GM18867 (cell line): ENCODE measurements at regions not wholly inside any gene's neighbourhood (a gene's known extent, or its start where the extent isn't known, plus 50 kb on each side); places are given as distances from the start of the nearest gene placed in this dataset.

Source experiments
- ATAC-seq: cut with Tn5 transposase; IDR thresholded peaks from one replicate; pipeline ENCODE4 v1.9.1; 2021; ENCODE audit warnings: mild to moderate bottlenecking, moderate library complexity; ENCODE audit not compliant: unreplicated experiment

DNA sequence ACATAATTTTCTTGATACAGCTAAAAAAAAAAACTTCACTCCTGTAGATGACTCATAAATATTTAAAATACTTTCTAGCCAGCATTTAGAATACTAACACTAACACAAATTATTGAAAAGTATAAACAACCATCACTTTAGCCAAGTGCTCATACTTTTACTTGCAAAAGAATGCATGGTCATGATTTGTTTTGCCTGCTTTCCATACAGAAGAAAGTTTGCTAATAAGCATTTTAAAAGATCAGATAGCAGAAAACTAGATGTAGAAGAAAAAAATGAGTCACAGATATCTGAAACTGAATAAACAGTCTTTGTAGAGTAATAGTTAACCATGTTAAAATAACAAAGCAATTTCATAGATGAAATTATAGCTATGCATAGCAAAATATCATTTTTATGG is 2280.4 kb upstream of the PCDH20 start:
- ATAC-seq = no peak

DNA sequence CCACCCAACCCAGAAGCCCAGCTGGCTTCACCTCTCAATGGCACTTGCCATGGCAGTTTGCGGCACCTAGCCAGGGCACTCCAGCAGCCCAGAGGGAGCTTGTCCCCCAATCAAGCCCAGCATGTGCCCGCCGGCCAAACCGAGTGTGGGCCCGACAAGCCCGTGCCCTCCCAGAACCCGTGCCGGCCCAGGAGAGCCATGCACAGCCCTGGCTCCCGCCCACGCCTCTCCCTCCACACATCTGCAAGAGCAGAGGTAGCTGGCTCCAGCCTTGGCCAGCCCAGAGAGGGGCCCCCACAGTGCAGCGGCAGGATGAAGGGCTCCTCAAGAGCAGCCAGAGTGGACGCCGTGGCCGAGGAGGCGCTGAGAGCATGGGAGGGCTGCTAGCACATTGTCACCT is 2278.0 kb upstream of the PCDH20 start:
- ATAC-seq = no peak

DNA sequence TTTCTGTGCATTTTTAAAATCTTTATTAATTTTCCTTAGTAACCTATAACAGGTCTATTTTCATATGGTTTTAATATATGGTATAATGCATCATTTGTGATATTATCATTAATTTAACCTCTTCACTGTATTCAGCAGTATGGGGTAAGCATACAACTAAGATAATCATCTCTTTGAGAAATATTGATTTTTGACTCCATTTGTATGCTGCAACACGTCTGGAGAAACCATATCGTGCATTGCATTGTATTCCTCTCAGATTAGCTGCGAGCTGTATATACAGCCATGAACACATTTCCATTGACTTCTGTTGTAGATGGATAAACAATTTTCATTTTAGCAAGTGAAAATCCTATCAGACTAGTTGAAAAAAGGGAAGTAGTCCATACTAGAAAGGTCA is 2275.8 kb upstream of the PCDH20 start:
- ATAC-seq = no peak

DNA sequence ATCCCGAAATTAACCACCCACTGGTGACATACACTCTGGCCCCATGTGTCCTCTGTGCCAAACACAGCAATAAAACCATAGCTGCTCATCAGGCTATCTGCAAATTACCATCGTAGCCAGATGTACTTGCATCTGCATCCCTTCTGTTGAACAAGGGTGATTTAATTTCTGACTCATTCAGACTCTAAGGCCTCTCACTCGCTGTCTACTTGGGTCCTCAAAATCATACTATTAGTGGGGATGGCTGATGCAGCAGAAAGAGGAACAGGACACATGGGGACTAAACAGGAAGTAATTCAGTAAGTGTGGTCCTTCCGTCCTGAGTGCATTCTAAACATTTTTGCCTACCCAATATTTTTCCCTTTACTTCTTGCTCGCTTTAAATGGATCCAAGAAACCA is 2275.0 kb upstream of the PCDH20 start:
- ATAC-seq = no peak

DNA sequence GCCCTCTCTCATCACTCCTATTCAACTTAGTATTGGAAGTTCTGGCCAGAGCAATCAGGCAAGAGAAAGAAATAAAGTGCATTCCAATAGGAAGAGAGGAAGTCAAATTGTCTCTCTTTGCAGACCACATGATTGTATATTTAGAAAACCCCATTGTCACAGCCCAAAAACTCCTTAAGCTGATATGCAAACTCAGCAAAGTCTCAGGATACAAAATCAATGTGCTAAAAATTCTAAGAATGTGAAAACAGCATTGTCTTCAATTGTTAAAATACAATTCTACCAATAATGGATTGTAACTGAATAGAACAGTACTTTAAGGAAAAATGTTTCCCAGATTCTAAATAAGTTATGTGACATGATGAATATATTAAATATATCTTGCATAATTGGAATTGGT is 2269.2 kb upstream of the PCDH20 start:
- ATAC-seq = no peak

DNA sequence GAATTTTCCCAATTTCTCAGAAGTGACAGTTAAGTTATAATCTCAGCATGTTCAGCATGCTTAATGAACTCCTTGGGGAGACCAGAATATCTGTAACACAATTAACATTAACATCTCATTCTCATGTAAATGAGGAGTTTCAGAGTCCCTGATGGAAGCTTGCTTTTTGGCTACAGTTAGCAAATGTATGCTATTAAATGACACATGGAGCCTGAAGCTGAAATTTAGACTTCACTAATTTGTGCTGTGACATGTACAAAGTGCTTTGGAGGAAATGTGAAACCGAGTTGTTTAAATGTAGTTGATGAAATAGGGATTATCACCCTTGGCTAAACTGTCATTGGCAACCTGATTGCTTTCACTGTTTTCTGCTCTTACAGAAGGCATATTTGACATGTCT is 2265.1 kb upstream of the PCDH20 start:
- no peak for ATAC-seq

DNA sequence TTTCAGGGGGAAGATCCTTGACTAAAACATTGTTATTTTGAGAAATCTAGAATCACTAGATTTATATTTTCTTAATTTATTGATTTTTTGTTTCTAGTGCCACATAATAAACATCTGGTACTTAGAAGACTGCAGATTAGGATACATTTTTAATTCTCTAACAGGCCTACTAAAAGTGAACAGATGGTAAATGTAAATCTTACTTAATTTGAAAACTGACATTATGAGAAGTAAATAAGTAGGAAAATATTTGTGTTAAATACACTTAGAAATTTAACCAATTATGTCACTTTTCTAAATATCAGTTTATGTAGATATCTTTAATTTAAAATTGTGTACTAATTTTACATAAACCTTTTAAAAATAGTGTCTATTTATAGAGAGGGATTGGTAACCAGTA is 2255.6 kb upstream of the PCDH20 start:
- no peak for ATAC-seq

DNA sequence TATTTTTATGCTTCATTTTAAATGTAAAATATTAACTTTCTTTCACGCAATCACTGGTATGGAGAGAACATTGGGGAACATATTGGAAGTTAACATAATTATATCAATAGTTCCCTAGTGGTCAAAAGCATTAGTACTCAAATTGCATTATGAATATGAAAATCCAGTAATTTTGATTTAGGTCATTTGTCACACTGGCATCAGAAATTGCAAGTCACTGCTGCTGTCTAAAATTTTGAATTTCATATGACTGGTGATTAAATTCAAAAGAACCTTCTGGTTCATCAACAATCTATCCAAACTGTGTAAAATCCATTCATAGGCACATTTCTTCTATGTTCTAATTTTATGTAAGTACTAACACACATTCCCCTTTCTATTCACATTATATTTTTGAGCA is 2235.7 kb upstream of the PCDH20 start:
- ATAC-seq = no peak

DNA sequence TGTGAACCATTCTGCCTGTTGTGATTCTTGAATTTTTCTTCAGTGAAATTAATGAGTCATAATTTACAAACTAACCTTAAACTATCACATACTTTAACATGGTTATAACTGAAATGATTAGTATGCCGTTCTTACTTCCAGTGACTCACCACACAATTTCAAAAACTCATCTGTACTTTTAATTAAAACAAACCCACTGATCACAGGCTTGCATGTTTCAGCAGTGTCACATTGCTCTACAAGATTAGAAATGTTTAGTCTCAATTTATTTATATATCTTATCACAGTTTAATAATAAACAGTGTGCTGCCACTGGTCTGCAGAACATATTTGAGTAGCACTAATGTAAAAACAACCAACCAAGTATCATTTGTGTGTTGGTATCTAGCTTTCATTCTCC is 2227.9 kb upstream of the PCDH20 start:
- ATAC-seq = no peak

DNA sequence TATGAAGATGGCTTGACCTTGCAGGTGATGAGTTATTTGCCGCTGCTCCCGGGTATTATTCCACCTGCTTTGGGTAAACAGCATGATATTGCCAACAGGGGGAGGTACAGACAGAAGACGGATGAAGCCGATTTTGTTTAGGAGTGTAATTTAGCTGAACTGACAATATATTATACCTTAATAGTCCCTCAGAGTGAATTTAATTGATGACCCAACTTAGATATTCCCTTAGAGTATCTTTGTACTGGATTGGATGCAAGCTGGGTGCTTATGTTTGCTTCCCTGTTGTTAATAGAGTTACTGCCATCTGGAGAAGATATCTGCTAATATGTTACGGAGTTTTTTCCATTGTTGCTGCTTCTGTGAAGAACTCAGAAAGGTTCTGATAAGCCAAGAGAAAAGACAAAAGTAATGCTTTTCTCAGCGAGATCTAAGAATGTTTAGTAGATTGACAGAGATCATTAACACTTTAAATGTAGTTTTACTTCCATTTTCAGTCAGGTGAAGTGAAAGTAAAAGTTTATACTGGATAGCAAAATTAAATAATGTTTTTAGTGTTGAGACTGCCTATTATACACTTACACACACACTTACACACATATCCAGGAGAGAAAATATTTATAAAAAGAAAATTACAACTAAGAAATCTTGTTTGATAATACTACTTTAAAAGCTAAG is 2220.8 kb upstream of the PCDH20 start:
- ATAC-seq = peak; percentile 72

DNA sequence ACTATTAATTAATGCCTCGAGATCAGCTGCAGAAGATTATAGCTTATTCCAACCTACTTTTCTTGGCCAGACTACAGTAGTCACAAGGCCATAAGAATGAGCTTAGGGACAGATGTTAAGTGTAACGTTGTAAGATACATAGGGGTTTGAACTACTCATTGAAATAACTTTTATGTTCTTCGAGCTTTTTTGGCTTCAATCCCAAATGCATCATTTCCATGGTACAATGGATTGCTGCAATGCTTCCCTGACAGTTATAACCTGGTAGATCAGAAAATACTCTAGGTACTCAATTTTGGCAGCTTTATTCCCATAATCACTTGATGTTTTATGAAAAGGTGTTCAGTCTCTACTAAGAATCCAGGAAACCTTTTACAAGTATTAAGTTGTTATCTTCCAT is 2216.7 kb upstream of the PCDH20 start:
- no peak for ATAC-seq

DNA sequence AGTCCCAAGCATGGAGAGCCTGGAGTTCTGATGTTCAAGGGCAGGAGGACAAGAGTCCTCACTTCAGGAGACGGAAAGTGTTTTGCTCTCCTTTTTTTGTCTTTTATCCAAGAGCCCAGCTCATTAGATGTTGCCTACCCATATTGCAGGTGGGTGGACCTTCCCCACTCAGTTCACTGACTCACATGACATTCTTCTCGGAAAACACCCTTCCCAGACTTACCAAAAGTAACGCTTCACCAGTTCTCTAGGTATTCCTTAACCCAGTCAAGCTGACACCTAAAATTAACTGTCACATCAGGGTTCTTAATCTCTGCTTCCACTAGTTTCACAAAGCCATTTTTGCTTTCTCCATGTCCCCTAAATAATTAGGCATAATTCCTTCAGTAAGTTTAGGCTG is 2215.4 kb upstream of the PCDH20 start:
- no peak for ATAC-seq

DNA sequence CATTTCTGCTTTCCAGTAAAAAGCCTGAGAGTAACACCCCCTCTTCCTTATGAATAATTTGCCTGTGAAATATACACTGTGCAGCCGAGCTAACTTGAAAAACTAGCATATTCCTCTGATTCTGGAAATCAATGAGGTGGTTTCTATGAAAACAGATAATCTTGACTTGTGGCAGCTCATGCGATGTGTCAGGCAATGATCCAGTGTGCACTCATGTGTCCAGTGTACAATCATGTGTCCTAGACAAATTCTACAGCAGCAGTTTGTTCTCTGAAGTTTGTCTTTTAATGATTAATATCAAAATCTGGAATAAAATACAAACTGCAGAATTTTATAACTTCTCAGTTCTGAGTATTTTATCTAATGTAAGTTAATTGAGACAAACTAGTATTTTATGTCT is 2213.9 kb upstream of the PCDH20 start:
- ATAC-seq = no peak

DNA sequence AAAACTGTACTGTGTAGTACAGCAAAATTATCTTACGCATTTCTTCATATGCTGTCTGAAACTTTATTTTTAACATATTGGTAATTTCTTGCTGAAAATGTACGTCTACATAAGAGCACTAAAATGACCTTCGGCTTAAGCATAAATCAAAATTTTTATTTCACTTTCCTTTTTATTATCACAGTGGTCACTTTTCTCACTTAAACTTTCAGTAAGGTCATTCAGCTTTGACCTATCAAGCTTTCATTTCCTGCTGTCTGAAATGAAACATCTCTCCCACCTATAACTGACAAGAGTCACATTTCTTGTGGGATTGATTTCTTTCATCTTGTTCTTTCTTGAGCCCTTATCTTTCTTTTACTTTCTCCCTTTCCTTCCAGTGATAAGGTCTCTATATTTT is 2212.7 kb upstream of the PCDH20 start:
- peak; percentile 54 for ATAC-seq

DNA sequence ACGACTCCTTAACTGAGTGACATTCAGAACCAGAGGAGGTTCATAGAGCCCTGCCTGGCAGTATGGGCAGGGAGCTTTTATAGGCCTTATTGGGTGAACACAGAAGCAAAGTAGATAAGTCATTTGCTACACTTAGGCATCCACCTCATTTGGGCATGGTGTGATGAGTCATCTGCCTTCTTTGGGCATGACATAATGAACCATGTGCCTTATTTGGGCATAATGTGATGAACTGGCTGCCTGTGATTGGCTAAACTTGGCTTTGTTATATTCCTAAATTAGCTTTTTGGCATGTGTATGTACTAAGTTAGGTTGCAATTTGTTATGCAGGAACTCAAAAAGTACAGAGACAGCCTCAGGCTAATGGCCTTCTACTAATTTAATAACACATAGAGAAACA is 2210.2 kb upstream of the PCDH20 start:
- ATAC-seq = no peak

DNA sequence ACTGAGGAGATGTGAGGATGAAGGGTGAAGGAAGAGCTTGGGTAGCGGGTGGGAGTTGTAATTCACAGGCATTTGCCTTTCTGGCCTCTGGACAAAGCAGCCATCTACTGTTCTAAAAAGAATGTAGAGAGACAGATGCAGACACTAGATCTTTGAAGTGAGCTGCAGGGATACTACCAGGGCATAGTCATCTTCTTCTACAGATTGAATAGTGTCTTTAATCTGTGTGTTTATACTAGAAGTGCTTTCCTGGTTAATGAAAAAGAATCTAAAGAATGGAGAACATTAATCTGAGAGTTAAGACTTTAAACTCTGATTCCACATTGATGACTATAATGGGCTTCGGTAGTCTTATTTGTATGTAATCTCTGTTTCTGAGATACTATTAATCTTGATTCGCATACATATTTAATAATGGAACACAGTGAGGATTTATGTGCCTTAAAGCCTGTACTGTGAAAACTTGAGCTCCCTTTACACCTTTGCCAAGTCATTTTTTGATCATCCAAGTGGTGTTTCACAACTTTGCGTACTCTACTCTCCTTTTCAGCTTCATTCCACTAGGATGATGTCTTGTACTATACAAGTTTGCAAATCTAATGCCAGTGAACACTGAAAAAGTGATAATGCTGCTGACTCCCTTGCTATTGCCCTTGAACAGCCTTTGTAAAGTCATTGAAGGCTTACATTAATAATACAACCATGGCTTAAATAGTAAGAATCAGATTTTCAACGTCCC is 2199.4 kb upstream of the PCDH20 start:
- ATAC-seq = no peak

DNA sequence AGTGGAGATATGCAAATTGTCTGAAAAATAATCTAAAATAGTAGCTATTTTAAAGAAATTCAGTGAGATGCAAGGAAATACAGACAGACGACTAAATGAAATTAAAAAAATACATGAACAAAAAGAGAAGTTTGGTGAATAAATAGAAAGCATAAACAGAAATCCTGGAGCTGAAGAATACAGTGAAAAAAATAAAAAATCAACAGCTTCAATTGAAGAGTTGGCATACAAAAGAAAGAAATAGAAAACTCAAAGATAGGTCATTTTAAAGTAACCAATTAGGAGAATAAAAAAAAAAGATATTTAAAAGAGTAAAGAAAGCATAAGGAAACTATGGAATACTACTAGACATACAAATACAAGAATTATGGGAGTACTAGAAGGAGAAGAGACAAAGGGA is 2191.5 kb upstream of the PCDH20 start:
- ATAC-seq = no peak

DNA sequence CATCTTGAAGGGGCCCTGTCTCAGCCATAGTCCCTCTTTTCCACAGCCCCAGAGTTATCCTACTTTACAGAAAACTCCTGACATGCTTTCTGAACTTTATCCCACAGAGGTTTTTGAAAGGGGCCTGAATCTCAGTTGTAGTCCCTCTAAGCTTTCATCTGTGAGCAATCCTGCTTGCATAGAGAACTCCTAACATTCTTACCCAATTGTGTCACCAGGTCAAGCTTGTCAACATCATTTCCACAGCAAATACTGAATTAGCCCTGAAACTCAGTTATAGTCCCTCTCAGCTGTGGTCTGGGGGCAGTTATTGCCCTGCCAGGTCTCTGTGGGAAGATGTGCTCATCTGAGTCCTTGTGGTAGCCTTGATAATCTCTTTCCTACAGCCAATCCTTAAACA is 2190.3 kb upstream of the PCDH20 start:
- ATAC-seq = no peak

DNA sequence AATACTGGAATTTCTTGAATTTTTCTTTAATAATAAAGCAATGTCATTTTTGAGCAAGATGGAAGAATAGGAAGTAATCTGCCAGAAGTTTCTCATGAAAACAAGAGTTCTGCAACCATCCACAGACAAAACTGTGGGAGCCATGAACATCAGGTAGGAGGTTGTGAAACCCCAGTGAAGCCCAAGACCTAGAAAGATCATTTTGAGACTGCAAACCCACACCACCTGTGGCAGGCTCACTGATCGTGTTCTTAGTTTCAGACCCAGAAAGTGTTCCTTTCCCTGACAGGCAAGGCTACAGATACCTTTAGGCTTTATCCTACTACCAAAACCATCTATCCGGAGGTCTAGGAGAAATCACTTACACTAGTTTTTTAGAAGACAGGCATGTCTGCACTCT is 2189.8 kb upstream of the PCDH20 start:
- ATAC-seq = peak; percentile 58

DNA sequence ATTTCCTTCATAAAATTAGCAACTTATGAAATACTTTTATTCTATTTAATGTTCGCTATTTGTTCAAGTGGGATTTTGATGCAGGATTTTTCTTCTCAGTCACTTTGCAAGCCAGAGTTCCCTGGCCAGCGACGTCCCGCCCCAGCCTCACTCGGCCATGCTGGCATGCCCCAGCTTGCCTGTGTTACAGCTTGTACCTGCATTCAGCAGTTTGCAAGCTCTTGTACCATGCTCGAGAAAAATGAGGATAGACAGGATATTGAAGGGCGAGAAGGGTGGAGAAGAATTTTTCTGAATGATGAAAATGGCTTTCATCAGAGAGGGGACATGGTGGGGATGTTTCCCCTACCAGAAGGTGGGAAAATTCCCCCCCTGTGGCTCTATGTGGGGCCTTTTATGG is 2180.2 kb upstream of the PCDH20 start:
- no peak for ATAC-seq

DNA sequence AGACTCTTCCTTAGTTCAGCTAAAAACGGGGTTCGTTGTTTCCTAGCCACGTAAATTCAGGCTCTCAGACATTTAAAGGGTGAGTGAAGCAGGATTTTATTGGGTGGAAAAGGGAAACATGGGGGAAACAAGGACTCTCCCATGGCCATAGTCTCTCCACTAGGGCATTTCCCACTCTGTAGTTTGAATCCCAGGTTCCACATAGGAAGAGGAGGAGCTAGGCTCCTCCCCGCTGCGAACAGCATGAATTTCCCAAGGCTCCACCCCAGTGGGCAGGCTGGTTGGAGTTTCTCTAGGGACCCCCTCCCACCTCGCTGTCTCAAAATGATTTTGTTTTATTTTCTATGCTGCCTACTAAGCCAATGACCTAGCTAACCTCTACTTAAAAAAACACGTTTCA is 2170.8 kb upstream of the PCDH20 start:
- no peak for ATAC-seq

DNA sequence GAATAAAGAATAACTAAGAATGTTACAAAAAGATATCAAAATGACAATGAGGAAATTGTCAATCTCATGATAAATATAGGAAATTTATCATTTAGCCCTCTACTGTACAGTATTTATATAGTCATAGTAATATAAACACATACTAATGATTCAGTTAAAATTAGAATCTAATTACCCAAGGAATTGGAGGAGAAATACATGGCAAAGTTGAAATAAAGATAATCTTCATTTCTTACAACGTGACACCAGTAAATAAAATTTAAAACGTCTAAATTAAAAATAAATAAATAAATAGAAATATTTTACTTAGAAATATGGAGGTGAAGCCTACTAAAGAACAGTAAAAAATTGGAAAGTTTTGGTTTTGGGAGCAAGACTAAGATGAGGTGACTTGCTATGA is 2163.1 kb upstream of the PCDH20 start:
- ATAC-seq = no peak

DNA sequence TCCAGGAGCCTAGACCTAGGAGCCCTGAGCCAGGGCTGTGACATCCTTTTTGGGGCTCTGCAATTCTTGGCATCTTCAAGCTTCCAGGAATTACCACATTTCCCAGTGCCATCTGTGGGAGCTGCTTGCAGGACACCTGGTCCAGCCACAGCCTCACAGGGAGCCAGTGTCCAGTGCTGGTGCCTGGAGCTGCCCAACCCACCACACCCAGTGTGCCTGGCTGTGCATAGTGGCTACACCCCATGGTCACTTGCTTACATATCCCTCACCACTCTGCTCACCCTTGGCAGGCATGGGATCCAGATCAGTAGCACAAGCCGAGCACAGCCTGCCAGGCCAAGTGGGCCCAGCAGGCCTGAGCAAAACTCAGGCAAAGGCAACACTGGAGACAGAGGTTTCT is 2151.4 kb upstream of the PCDH20 start:
- ATAC-seq = no peak
